ENCODE measurements at regions not wholly inside any gene's neighbourhood (a gene's known extent, or its start where the extent isn't known, plus 50 kb on each side); places are given as distances from the start of the nearest gene placed in this dataset.

- H3K36me3 ChIP-seq, result no peaks in the 10 kb centered on the region
- intact Hi-C loops (cut with DNase I; ENCODE audit: low total_unique reads) (no loop called here), in situ Hi-C loops (cut with MboI; ENCODE audit: low pct_ligation_motif_present in 1 of 4, low pct_unique_long_range_greater_than_20kb in 1 of 4, low sequenced_read_pairs in 3 of 4) (no loop called here)
- no peak overlapping the region for H3K4me3 ChIP-seq
- H3K9me3 ChIP-seq, result no peaks in the 10 kb centered on the region
- H3K4me1 ChIP-seq, result peaks cover 0 to 8% (median 4%) of the 10 kb centered on the region in 4 donors
- H3K27me3 ChIP-seq, result no peaks in the 10 kb centered on the region
- no peak for TF ChIP-seq POLR2AphosphoS5 (IDR thresholded peaks at IDR 0.05)
- no peak for TF ChIP-seq CTCF (IDR thresholded peaks at IDR 0.05)
- TF ChIP-seq POLR2A (IDR thresholded peaks at IDR 0.05), result no peak
- TF ChIP-seq EP300 (IDR thresholded peaks at IDR 0.05; ENCODE audit: low read depth), result no peak
- 94% methylated on average over 2 of the region's 2 CpGs for WGBS, 2 donors (ENCODE audit: low coverage in 1 of 2)
- no peak overlapping the region for H3K27ac ChIP-seq
- no peak for DNase-seq
Measured at GRCh38 chr6:22875845-22876244, 306.5 kb downstream of the HDGFL1 start.

GRCh38 chr6:22878324-22878701 is 308.9 kb downstream of the HDGFL1 start:
- intact Hi-C loops (cut with DNase I; ENCODE audit: low total_unique reads) (no loop called here), in situ Hi-C loops (cut with MboI; ENCODE audit: low pct_ligation_motif_present in 1 of 4, low pct_unique_long_range_greater_than_20kb in 1 of 4, low sequenced_read_pairs in 3 of 4) (no loop called here)
- H3K36me3 ChIP-seq, result no peaks in the 10 kb centered on the region
- H3K27ac ChIP-seq, result no peak overlapping the region
- 45 to 52% methylated on average over 3 of the region's 3 CpGs for WGBS, 2 donors (ENCODE audit: low coverage in 1 of 2)
- no peak overlapping the region for H3K4me3 ChIP-seq
- H3K4me1 ChIP-seq, result peaks cover 0 to 15% (median 6%) of the 10 kb centered on the region in 4 donors
- no peaks in the 10 kb centered on the region for H3K27me3 ChIP-seq
- DNase-seq, result no peak
- H3K9me3 ChIP-seq, result no peaks in the 10 kb centered on the region
- no peak for TF ChIP-seq POLR2AphosphoS5 (IDR thresholded peaks at IDR 0.05)
- no peak for TF ChIP-seq EP300 (IDR thresholded peaks at IDR 0.05; ENCODE audit: low read depth)
- no peak for TF ChIP-seq CTCF (IDR thresholded peaks at IDR 0.05)
- TF ChIP-seq POLR2A (IDR thresholded peaks at IDR 0.05), result no peak

GRCh38 chr6:22878706-22879105 is 309.3 kb downstream of the HDGFL1 start:
- in situ Hi-C loops (cut with MboI; ENCODE audit: low pct_ligation_motif_present in 1 of 4, low pct_unique_long_range_greater_than_20kb in 1 of 4, low sequenced_read_pairs in 3 of 4), result no loop called here
- 78 to 91% methylated on average over 1 of the region's 1 CpG for WGBS, 2 donors (ENCODE audit: low coverage in 1 of 2)

GRCh38 chr6:22880686-22881433 is 311.5 kb downstream of the HDGFL1 start:
- peak overlapping the region; percentile 16 to 63 (median 56) for H3K27ac ChIP-seq
- H3K9me3 ChIP-seq, result no peaks in the 10 kb centered on the region
- 49 to 68% methylated on average over 3 of the region's 3 CpGs for WGBS, 2 donors (ENCODE audit: low coverage in 1 of 2)
- no peaks in the 10 kb centered on the region for H3K27me3 ChIP-seq
- TF ChIP-seq POLR2A (IDR thresholded peaks at IDR 0.05), result no peak
- no peak for TF ChIP-seq EP300 (IDR thresholded peaks at IDR 0.05; ENCODE audit: low read depth)
- TF ChIP-seq CTCF (IDR thresholded peaks at IDR 0.05), result no peak
- no peak for TF ChIP-seq POLR2AphosphoS5 (IDR thresholded peaks at IDR 0.05)
- H3K36me3 ChIP-seq, result no peaks in the 10 kb centered on the region
- peaks cover 0 to 13% (median 6%) of the 10 kb centered on the region in 4 donors for H3K4me1 ChIP-seq
- intact Hi-C loops (cut with DNase I; ENCODE audit: low total_unique reads), result no loop called here
- no peak for DNase-seq
- no peak overlapping the region for H3K4me3 ChIP-seq
- in situ Hi-C loops (cut with MboI; ENCODE audit: low pct_ligation_motif_present in 1 of 4, low pct_unique_long_range_greater_than_20kb in 1 of 4, low sequenced_read_pairs in 3 of 4), result no loop called here

More at GRCh38 chr6:22878706-22879105, 309.3 kb downstream of the HDGFL1 start:
- Histone ChIP-seq H3K27ac (no peak overlapping the region), H3K9me3 (no peaks in the 10 kb centered on the region), H3K36me3 (no peaks in the 10 kb centered on the region), H3K4me3 (no peak overlapping the region), H3K27me3 (no peaks in the 10 kb centered on the region), H3K4me1 (peaks cover 0 to 13% (median 6%) of the 10 kb centered on the region in 4 donors)
- TF ChIP-seq CTCF (IDR thresholded peaks at IDR 0.05) (no peak), POLR2AphosphoS5 (IDR thresholded peaks at IDR 0.05) (no peak), EP300 (IDR thresholded peaks at IDR 0.05; ENCODE audit: low read depth) (no peak)
- intact Hi-C loops (cut with DNase I; ENCODE audit: low total_unique reads), result no loop called here
- no peak for DNase-seq

Measured in transverse colon (tissue), 4 donors.